HK-2 (cell line): ENCODE measurements at regions not wholly inside any gene's neighbourhood (a gene's known extent, or its start where the extent isn't known, plus 50 kb on each side); places are given as distances from the start of the nearest gene placed in this dataset.
A peak's percentile ranks its signal among the peaks of the same experiment; 100 is the strongest.

ENCODE experiments used
- DNase-seq: peaks from one replicate; pipeline ENCODE4 v3.0.0-alpha.2; 2018; ENCODE audit not compliant: unreplicated experiment

GRCh38 chr10:78186572-78186971 is 152.9 kb downstream of the RPS24 start:
- no peak for DNase-seq

DNA sequence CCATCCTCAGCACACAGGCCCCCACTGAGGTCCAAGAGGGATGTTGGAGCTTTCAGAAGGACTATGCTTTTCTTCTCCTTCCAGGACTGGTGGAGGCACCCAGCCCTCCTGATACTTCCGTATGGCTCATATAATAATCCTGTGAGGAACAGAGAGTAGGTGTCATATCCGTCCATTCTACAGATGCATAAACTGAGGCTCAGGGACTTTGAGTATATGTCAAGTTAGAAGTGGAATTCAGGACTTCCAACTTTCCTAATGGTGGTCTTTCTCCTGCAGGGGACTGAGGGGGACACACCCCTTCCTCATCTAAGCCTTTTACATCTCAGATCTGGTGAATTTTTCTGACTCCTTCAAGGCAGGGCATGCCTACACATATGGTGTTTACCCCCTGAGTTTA is 153.7 kb downstream of the RPS24 start:
- DNase-seq, result no peak

- no peak for DNase-seq
Measured at GRCh38 chr10:78188446-78188845, 154.8 kb downstream of the RPS24 start.

DNA sequence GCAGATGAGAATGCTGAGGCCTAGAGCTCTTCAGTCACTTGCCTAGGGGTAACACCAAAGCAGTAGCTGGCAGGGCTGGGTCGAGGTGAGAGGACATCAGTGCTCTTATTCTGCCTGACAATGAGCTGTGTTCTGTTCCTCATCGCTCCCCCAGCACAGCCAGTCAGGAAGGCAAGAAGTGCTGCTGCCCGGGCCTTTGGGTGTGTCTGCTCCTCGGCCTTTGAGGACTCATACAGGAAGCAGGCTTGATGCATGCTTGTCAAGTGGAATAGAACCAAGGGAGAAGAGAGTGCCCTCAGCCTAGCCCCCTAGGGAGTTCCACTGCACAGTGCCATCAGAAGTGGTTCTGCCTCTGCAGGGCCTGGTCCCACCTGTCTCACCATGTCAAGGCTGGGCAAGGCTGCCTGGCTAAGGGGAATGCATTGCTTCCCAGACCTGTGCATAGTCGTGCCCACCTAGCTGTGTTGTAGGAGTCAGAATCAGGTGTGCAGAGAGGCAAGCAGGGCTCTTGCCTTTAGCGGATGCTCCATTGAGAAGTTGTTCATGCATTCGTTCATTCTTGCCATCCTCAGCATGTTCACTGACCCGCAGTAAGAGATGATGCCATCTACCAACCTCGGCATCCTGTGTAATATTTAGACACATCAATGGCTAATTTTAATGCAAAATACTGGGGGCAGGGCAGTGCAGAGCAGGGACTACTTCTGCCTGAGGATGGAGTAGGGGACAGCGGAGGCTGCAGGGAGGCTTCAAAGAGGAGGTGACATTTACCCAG is 156.6 kb downstream of the RPS24 start:
- no peak for DNase-seq

DNA sequence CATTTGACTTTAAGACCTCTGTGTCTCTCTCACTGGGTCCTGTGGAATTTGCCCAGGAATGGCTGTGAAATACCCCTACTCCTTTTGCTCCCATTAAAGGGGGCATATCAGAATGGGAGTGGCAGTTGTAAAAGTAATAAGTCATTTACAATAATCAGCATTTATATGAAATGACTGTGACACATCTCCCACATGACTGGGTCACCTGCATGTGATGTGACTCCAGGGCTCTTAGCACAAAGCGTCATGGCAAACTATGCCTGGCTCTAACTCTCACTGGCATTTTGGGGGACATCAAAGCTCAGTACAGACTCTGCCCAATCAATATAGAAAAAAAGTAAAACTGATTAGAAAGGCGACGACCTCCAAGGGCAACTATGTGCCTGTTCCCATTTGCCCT is 157.6 kb downstream of the RPS24 start:
- DNase-seq, result no peak

GRCh38 chr10:78193189-78193588 is 159.5 kb downstream of the RPS24 start:
- no peak for DNase-seq

DNA sequence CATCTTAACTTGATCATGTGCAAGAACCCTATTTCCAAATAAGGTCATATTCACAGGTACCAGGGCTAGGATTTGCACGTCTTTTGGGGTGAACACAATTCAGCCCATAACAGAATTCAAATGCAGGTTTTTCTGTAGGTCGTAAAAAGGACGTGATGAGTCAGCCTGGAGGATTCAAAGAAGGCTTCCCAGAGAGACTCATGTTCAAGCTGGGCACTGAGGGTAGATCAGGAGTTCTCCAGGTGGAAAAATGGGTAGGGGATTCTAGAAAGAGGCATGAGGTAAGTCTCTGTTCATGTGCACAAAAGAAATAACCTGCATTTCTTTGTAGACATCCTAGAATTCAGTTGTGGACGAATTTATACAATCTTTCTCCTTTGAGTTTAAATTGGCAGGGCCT is 160.4 kb downstream of the RPS24 start:
- no peak for DNase-seq

- no peak for DNase-seq
Measured at GRCh38 chr10:78194539-78195402, 161.1 kb downstream of the RPS24 start.

DNA sequence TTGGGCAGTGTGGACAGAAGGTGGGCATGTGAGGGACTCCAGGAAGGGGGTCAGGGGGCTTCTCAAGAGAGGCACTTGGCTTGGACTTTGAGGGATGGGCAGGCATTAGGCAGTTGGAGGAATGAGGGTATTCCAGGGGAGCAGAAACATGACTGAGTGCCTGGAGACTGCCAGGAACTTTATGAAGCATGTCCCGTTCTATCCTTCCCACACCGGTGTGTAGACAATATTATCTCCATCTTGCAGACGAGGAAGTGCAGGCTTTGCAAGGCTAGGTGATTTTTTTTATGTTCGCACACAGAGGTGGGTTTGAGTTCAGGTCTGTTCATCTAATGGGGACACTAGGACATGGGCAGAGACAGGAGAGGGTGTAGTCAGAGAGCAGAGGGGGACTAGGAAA is 162.7 kb downstream of the RPS24 start:
- no peak for DNase-seq

DNA sequence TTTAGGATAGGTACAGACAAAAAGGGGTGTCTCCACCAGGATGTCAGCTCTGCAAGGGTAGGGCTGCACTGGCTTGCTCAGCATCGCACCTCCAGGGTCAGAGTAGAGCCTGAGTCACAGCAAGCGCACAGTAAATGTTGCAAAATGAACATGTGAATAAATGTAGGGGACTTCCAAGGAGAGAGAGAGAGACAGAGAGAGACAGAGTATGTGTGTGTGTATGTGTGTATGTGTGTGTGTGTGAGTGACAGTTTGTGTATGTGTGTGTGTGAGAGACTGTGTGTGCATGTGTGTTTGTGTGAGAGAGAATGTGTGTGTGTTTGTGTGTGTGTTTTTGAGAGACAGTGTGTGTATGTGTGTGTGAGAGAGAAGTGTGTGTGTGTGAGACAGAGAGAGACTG is 163.3 kb downstream of the RPS24 start:
- peak; percentile 7 for DNase-seq

DNA sequence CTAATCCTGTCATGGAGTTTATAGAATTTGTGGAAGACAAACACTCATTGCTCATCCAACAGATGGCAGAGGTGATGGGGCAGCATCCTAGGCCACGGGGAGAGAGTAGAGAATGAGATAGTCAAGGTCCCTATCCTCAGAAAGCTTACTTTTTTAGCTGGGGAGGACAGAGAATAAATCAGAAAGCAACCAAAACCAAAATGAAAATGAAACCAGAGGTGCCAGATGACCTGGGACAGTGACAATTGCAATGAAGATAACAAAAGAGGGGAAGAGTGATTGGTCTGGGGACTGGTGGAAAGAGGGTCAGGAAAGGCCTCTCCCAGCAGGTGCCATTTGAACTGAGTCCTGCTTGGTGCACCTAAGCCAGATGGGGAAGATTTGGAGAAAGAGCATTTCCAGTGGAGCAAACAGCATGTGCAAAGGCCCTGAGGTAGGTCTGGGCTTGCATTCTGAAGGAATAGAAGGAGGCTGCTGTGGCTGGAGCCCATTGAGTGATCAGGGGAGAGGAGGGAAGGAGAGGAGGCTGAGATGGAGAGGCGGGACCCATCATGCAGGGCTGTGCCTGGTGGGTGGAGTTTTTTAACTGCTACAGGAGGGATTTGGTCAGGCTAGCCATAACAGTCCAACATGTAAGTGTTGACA is 164.1 kb downstream of the RPS24 start:
- DNase-seq, result no peak

- DNase-seq, result no peak
Measured at GRCh38 chr10:78199005-78199725, 165.5 kb downstream of the RPS24 start.

DNA sequence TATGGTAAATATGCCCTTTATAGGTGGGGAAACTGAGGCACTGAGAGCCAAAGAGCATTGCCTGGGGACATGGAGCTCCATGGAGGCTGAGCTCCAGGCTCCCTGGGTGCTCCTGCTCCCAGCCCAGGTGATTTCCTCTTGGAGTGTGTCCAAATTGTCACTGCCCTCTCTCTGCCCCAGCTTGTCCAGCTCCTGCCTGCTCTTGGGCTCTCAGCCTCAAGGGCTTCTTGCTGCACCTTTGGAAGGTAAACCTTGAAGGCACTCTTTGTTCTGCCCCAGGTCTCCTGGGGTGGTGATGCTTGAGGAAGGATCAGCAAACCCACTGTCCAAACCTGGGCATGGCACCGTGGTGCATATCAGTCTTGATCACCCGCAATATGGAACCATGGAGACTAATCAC is 166.1 kb downstream of the RPS24 start:
- DNase-seq, result no peak

DNA sequence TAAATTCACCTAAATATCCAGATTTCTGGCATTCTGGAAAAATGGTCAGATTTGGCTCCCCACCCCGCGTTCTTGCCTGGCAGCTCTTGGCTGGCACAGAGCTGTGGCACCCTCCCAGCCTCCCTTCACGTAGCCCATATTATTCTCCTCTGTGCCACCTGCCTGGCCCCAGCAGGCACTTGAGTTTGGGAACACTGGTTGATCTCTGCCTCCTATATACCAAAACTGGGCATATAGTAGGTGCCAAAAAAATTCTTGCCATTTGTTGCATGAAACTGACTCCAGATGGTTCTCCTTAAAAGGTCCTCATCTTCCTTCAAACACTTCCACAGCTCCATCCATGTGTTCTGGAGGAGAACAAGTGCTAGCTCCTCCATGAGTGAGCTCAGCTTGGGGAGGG is 167.0 kb downstream of the RPS24 start:
- DNase-seq, result no peak

DNA sequence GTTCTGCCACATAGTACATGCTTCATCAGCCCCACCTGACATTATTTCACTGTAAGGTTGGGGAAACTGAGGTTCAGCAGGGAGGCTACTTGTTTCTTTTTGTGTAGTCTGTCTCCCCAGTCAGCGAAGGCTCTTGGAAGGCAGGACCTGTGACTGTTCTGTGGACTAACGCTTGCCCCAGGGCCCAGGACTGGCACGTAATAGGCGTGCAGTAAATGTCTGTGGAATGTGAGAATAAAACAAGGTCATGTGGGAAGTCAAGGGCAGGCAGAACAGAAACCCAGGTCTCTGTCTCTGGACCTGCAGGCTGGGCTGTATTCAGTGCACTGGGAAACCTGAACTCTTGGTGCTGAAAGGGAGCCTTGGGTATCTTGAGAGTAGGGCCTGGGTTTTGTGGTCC is 168.7 kb downstream of the RPS24 start:
- no peak for DNase-seq

- DNase-seq, result no peak
Measured at GRCh38 chr10:78203915-78204818, 170.5 kb downstream of the RPS24 start.

GRCh38 chr10:78205457-78206016 is 171.9 kb downstream of the RPS24 start:
- DNase-seq, result no peak

DNA sequence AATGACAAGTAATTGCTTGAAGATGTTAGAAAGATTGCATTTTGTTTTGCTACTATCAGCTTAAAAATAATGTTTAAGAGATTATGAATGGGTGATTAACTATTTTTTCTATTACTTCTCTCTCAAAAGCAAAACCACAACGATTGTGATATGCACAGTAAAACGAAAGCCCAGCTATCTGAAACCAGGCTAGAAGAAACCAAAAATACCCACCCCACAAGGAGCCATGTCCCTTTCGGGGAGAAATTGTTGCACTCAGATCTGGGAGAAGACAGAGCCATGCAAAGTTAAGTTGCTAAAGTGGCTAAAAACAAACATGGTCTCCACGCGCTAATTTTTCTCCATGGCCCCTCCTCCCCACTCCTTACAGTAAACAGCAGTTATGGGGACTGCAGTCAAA is 173.6 kb downstream of the RPS24 start:
- no peak for DNase-seq

DNA sequence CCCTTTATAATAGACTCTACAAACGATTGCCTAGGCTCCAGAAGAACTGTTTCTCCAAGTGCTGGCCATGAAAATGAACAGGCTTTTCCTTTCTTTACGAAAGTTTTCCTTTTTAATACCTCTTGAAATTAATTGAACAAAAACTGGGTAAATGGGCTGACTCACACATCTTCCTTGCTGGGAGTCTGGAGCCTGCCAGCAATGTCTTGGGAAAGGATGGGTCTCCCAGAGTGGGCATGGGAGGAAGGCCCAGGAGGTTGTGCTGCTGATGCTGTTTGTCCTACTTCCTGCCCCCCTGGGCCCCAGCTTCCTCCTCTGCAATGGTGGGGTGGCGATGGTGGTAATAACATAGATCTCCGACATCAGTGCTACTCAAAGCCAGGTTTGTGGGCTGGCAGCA is 174.1 kb downstream of the RPS24 start:
- DNase-seq, result no peak

DNA sequence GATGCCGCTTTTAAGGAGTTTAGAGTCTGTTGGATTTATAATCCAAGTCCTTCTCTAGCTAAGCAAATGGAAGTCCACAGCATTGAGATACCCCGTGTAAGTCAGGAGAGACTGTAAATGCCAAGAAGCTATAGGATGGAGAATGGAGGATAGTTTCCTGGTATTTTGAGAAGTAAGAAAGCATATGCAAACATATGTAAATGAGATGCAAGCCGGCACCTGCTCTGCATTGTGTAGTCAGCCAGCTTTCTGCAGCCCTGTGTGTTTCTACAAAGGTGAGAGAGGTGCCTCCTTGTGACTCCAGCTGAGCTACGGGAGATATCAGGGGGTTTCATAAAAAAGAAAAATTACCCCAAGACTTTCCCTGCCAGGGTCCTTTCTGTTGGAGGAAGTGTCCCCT is 176.3 kb downstream of the RPS24 start:
- DNase-seq, result no peak

DNA sequence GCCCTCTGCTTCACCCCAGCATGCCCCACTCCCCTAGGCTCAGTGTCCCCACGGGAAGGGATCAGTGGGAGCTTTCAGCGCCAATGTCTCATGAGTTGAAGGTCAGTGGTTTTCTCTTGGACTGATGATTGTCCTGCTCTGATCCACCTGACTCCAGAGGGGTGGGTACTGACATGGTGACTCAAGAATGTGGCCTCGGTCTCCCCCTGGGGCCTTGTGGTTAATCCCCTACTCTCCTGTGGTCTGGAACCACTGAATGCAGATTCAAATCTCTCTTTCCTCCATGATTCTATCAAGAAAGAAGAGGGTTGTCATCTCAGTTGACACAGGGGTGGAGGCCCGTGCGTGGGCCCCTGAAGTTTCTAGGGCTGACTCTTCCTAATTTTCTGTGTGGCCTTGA is 176.9 kb downstream of the RPS24 start:
- no peak for DNase-seq
